Heart right ventricle (tissue), 16 donors: ENCODE measurements at regions not wholly inside any gene's neighbourhood (a gene's known extent, or its start where the extent isn't known, plus 50 kb on each side); places are given as distances from the start of the nearest gene placed in this dataset.
A peak's percentile ranks its signal among the peaks of the same experiment; 100 is the strongest.

Source experiments
- ATAC-seq, 8 donors: fragments of 200-7000 bp; cut with Tn5 transposase; one replicate each; pipeline ENCODE4 v1.9.1; 2020; ENCODE audit warnings: mild to moderate bottlenecking in 8 of 8, moderate library complexity in 8 of 8, moderate number of reproducible peaks in 1 of 8
- DNase-seq, 2 donors: peaks; one replicate each; pipeline ENCODE4 v3.0.0-alpha.2; 2020
- H3K27ac ChIP-seq, 10 donors: fragments of 200-600 bp; sonication (generic) in 2 of 10; one replicate each; pipeline versions ENCODE4 v1.5.0 to v1.8.0; 2020 to 2022; ENCODE audit warnings: mild to moderate bottlenecking in 3 of 10
- H3K27me3 ChIP-seq, 7 donors: fragments of 200-600 bp; one replicate each; pipeline ENCODE4 v1.8.0; 2021 to 2022; ENCODE audit warnings: mild to moderate bottlenecking in 2 of 7
- H3K36me3 ChIP-seq, 9 donors: fragments of 200-600 bp; sonication (generic) in 1 of 9; one replicate each; pipeline versions ENCODE4 v1.5.0 to v1.8.0; 2020 to 2022; ENCODE audit warnings: mild to moderate bottlenecking in 2 of 9
- H3K4me1 ChIP-seq, 9 donors: fragments of 200-600 bp; sonication (generic) in 1 of 9; one replicate each; pipeline versions ENCODE4 v1.5.0 to v1.8.0; 2020 to 2022; ENCODE audit warnings: mild to moderate bottlenecking in 4 of 9
- H3K4me3 ChIP-seq, 10 donors: fragments of 200-600 bp; sonication (generic) in 2 of 10; one replicate each; pipeline versions ENCODE4 v1.5.0 to v1.8.0; 2020 to 2022; ENCODE audit warnings: mild to moderate bottlenecking in 7 of 10, moderate library complexity in 2 of 10
- H3K9me3 ChIP-seq, 11 donors: fragments of 200-600 bp in 10 of 11; sonication (generic) in 2 of 11; one replicate each; pipeline versions ENCODE4 v1.5.0 to v1.8.0; 2013 to 2022; ENCODE audit warnings: mild to moderate bottlenecking in 2 of 11, control low read depth in 1 of 11, moderate library complexity in 1 of 11
- WGBS, 2 donors: extraction: QIAGEN DNeasy Blood & Tissue Kit; methylation state at CpG; one replicate each; pipeline ENCODE4 v1.1.7; 2013; ENCODE audit warnings: inconsistent platforms in 1 of 2; 5-methylcytosine and 5-hydroxymethylcytosine counted together
- intact Hi-C, 10 donors: fragments of 100-400 bp; cut with DNase I; formaldehyde crosslinking; loops; one replicate each; pipeline versions ENCODE4 v1.11.1 to v1.14.2; 2022
- TF ChIP-seq, protein P1 (sequence below), 9 donors: fragments of 200-600 bp; sonication (generic) in 2 of 9; IDR thresholded peaks; one replicate each; pipeline versions ENCODE4 v1.5.0 to v1.8.0; 2021 to 2022; ENCODE audit warnings: antibody characterized with exemption in 9 of 9, mild to moderate bottlenecking in 5 of 9, moderate library complexity in 1 of 9
- donor health status: Arrhythmogenic right ventricular cardiomyopathy.
- donor health status: ischemic (EF 13 %, LVEDD 7.1; RV severe dilation, severe dysfunction).
- donor health status: healthy with polysubstance abuse.
- donor health status: DM: no; HTN: yes; CAD: no.
- donor health status: DM: no; HTN: no; CAD: no.
- donor health status: ischemic (EF 25% LVEDD 6.9; RV normal size, moderate dysfunction).
- donor health status: ischemic (EF 25% LVEDD 5.7; RV mildly dilated, moderate dysfunction).
- donor health status: healthy.
- donor health status: DM: yes; HTN: yes; CAD: no.
- donor health status: Ischemic cardiomyopathy.
- donor health status: ischemic (EF 35%, LVEDD 5.7; RV mildly dilated, moderate dysfunction).
- donor health status: nonischemic (EF 11% LVEDD 7.7; RV severe dilation, severe dysfunction).
- donor health status: DM: yes; HTN: yes; CAD: no.
- donor health status: PGD.
- donor health status: ischemic (EF 29% LVEDD 5.4; RV normal size, mild dysfunction).
- donor health status: nonischemic (EF 23%, LVEDD 6.1; RV moderate dilation, normal function).

DNA sequence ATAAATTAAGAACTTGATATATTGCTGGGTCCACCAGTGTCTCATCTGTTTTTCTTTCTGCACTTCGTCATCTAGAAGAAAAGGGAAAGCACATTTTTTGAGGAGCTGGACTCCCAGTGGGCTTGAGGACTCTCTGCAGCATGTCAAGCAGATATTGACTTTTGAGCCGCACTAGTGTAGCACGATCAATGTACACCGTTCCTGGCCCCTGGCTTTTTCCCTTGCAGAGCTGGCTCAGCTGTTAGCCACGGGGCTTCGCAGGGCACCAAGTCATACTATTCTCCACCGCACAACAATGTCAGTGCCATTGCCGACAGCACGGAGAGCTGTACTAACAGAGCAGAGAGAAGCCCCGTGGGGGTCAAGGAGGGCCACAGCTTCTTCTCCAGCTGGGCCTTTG, 235.4 kb upstream of the HABP2 start:
- intact Hi-C loops, result no loop called here
- Histone ChIP-seq H3K27ac (no peak overlapping the region), H3K36me3 (no peaks in the 10 kb centered on the region), H3K4me1 (peaks cover 0 to 26% (median 0%) of the 10 kb centered on the region in 9 donors), H3K27me3 (peaks cover 0 to 9% (median 0%) of the 10 kb centered on the region in 7 donors), H3K9me3 (peaks cover 0 to 6% (median 0%) of the 10 kb centered on the region in 11 donors), H3K4me3 (no peak overlapping the region)
- 62 to 64% methylated on average over 10 of the region's 10 CpGs for WGBS, 2 donors
- no peak for DNase-seq
- TF ChIP-seq, protein P1, sequence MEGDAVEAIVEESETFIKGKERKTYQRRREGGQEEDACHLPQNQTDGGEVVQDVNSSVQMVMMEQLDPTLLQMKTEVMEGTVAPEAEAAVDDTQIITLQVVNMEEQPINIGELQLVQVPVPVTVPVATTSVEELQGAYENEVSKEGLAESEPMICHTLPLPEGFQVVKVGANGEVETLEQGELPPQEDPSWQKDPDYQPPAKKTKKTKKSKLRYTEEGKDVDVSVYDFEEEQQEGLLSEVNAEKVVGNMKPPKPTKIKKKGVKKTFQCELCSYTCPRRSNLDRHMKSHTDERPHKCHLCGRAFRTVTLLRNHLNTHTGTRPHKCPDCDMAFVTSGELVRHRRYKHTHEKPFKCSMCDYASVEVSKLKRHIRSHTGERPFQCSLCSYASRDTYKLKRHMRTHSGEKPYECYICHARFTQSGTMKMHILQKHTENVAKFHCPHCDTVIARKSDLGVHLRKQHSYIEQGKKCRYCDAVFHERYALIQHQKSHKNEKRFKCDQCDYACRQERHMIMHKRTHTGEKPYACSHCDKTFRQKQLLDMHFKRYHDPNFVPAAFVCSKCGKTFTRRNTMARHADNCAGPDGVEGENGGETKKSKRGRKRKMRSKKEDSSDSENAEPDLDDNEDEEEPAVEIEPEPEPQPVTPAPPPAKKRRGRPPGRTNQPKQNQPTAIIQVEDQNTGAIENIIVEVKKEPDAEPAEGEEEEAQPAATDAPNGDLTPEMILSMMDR (IDR thresholded peaks at IDR 0.05), result no peak
- ATAC-seq, result no peak

DNA sequence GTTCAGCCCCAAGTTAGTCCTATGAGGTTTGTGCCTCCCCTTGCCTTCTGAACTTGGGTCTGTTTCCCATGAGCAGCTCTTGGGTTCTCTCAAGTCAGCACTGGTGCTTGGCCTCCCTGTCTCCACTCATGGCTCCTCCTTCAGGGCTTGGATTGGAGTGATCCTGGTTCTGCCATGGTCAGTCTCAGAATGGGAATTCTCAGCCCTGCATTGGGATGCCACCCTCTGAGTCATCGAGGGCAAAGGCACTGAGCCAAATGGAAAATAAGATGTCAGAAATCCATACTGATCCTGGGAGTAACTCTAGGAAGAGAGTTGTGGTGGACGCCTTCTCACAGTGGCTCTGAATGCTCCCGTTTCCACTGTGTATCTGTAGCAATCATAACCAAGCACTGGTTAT, 233.4 kb upstream of the HABP2 start:
- WGBS, 2 donors, result 87 to 90% methylated on average over 3 of the region's 3 CpGs
- no peak overlapping the region for H3K4me3 ChIP-seq
- TF ChIP-seq, protein P1 (IDR thresholded peaks at IDR 0.05), result no peak
- H3K27ac ChIP-seq, result no peak overlapping the region
- ATAC-seq (no peak), DNase-seq (no peak)
- H3K9me3 ChIP-seq, result no peaks in the 10 kb centered on the region
- intact Hi-C loops, result no loop called here
- H3K36me3 ChIP-seq, result no peaks in the 10 kb centered on the region
- H3K27me3 ChIP-seq, result peaks cover 0 to 9% (median 0%) of the 10 kb centered on the region in 7 donors
- peaks cover 0 to 37% (median 0%) of the 10 kb centered on the region in 9 donors for H3K4me1 ChIP-seq

DNA sequence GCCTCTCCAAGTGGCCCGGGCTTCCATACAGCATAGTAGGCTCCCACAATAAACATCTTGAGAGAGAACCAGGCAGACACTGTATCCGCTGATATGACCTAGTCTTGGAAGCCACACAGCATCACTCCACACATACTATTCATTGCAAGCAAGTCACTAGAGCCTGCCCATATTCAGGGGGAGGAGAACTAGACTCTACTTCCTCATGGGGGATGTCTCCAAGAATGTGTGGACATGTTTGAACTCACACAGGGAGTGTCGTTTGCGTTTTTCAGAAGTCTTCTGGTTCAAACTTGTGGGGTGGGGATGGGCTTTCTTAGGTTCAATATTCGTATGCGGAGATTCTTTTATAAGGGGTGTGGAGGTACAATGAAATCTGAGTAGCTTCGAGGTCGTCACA, 232.6 kb upstream of the HABP2 start:
- Histone ChIP-seq H3K9me3 (no peaks in the 10 kb centered on the region), H3K4me1 (peaks cover 0 to 37% (median 0%) of the 10 kb centered on the region in 9 donors), H3K27ac (peak overlapping the region in 1 of 10 donors; percentile 64), H3K4me3 (no peak overlapping the region), H3K27me3 (peaks cover 0 to 9% (median 0%) of the 10 kb centered on the region in 7 donors), H3K36me3 (no peaks in the 10 kb centered on the region)
- peak in 1 of 8 donors; percentile 21 for ATAC-seq
- 83 to 84% methylated on average over 8 of the region's 8 CpGs for WGBS, 2 donors
- DNase-seq, result no peak
- TF ChIP-seq, protein P1 (IDR thresholded peaks at IDR 0.05), result no peak
- intact Hi-C loops, result no loop called here

DNA sequence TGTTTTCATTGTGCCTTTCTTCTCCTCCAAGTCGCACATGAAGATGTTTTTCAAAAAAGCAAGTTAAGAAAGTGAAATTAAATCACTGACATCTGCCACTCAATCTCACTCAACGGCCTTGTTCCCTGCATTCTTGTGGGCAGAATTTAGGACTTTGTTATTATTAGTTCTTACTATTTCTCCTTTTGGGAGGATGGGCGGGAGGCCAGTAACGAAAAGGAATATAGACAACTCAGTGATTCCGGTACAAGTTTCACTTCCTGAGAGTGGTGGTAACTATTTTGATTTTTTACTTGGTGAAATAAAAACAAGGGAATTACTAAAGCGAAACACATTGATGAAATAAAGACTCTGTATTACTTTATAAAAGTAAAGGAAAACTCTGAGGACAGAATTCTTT, 231.9 kb upstream of the HABP2 start:
- DNase-seq (peak in 1 of 2 donors; percentile 30), ATAC-seq (peak in 5 of 8 donors; percentile 24 to 54 (median 31))
- Histone ChIP-seq H3K4me1 (peaks cover 0 to 44% (median 0%) of the 10 kb centered on the region in 9 donors), H3K27ac (peak overlapping the region in 1 of 10 donors; percentile 64), H3K9me3 (no peaks in the 10 kb centered on the region), H3K27me3 (peaks cover 0 to 9% (median 0%) of the 10 kb centered on the region in 7 donors), H3K4me3 (no peak overlapping the region), H3K36me3 (no peaks in the 10 kb centered on the region)
- TF ChIP-seq, protein P1 (IDR thresholded peaks at IDR 0.05), result no peak
- WGBS, 2 donors, result 56 to 72% methylated on average over 6 of the region's 6 CpGs
- intact Hi-C loops, result no loop called here
